Left lung (tissue), 4 donors: ENCODE measurements at regions not wholly inside any gene's neighbourhood (a gene's known extent, or its start where the extent isn't known, plus 50 kb on each side); places are given as distances from the start of the nearest gene placed in this dataset.

ENCODE experiments used
- ATAC-seq: fragments of 200-7000 bp; cut with Tn5 transposase; one replicate; pipeline ENCODE4 v1.9.1; 2020; ENCODE audit warnings: moderate library complexity
- DNase-seq, 4 donors: peaks; one replicate each; pipeline ENCODE4 v3.0.0-alpha.2; 2013 to 2020
- H3K27ac ChIP-seq, 2 donors: fragments of 200-600 bp; sonication (generic) in 1 of 2; one replicate each; pipeline versions ENCODE4 v1.5.0 to v1.8.0; 2020 to 2021
- H3K27me3 ChIP-seq, 2 donors: fragments of 200-600 bp; sonication (generic) in 1 of 2; one replicate each; pipeline versions ENCODE4 v1.5.0 to v1.8.0; 2020 to 2021
- H3K36me3 ChIP-seq, 2 donors: fragments of 200-600 bp; sonication (generic) in 1 of 2; one replicate each; pipeline versions ENCODE4 v1.5.0 to v1.8.0; 2020 to 2021
- H3K4me1 ChIP-seq, 2 donors: fragments of 200-600 bp; one replicate each; pipeline ENCODE4 v1.8.0; 2021
- H3K4me3 ChIP-seq, 2 donors: fragments of 200-600 bp; sonication (generic) in 1 of 2; one replicate each; pipeline versions ENCODE4 v1.5.0 to v1.8.0; 2020 to 2021; ENCODE audit warnings: mild to moderate bottlenecking in 1 of 2
- H3K9me3 ChIP-seq, 2 donors: fragments of 200-600 bp; sonication (generic) in 1 of 2; one replicate each; pipeline versions ENCODE4 v1.5.0 to v1.8.0; 2020 to 2021
- intact Hi-C, 2 donors: fragments of 100-400 bp; cut with DNase I; formaldehyde crosslinking; loops; one replicate each; pipeline versions ENCODE4 v1.11.2 to v1.14.2; 2022
- TF ChIP-seq, protein P1 (sequence below), 2 donors: fragments of 200-600 bp; sonication (generic) in 1 of 2; IDR thresholded peaks; one replicate each; pipeline versions ENCODE4 v1.5.0 to v1.8.0; 2021; ENCODE audit warnings: antibody characterized with exemption in 2 of 2
- donor health status: DM: no; HTN: yes; CAD: no.
- donor health status: DM: no; HTN: no; CAD: no.

DNA sequence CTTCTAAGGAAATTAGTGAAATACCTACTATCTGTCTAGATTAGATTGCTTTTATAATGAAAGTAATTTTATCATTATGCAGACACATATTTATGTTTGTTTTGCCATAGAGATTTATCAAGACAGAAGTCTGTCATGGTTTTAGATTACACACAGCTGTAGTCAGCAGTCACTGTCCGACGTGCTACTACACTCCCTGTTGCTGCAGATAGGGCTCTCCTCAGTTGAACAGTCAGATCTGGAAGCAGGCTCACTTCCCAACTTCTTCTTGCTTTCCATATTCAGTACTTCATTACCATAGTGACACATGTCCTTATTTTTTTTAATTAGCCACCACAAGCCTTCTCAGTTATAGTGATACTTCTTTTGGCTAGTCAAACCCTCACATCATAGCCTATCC lies 329.9 kb upstream of the ITGA1 start:
- ATAC-seq (no peak), DNase-seq (no peak)
- Histone ChIP-seq H3K27ac (no peak overlapping the region), H3K4me1 (no peaks in the 10 kb centered on the region), H3K9me3 (no peaks in the 10 kb centered on the region), H3K36me3 (no peaks in the 10 kb centered on the region), H3K27me3 (no peaks in the 10 kb centered on the region), H3K4me3 (no peak overlapping the region)
- intact Hi-C loops = no loop called here
- TF ChIP-seq, protein P1, sequence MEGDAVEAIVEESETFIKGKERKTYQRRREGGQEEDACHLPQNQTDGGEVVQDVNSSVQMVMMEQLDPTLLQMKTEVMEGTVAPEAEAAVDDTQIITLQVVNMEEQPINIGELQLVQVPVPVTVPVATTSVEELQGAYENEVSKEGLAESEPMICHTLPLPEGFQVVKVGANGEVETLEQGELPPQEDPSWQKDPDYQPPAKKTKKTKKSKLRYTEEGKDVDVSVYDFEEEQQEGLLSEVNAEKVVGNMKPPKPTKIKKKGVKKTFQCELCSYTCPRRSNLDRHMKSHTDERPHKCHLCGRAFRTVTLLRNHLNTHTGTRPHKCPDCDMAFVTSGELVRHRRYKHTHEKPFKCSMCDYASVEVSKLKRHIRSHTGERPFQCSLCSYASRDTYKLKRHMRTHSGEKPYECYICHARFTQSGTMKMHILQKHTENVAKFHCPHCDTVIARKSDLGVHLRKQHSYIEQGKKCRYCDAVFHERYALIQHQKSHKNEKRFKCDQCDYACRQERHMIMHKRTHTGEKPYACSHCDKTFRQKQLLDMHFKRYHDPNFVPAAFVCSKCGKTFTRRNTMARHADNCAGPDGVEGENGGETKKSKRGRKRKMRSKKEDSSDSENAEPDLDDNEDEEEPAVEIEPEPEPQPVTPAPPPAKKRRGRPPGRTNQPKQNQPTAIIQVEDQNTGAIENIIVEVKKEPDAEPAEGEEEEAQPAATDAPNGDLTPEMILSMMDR (IDR thresholded peaks at IDR 0.05) = no peak

DNA sequence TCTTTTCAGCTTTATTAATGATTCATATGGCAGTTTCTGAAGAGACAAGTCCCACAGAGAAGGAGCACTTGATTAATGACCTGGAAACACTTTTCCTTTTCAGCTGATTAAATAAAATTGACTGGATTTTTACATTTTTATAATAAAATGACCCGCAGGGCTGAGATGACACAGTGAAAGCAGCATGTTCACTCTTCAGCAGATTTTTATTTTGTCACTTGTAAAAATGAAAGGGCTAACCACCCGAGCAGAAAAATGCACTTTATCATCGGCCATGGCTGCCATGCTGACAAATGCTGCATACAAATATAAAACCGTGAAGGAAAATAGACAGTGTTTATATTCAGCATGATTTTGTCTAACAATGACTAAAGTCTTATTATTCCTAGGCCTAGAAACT lies 321.6 kb upstream of the ITGA1 start:
- Histone ChIP-seq H3K4me1 (no peaks in the 10 kb centered on the region), H3K4me3 (no peak overlapping the region), H3K27me3 (no peaks in the 10 kb centered on the region), H3K27ac (no peak overlapping the region), H3K9me3 (no peaks in the 10 kb centered on the region), H3K36me3 (no peaks in the 10 kb centered on the region)
- DNase-seq (no peak), ATAC-seq (no peak)
- intact Hi-C loops = no loop called here
- TF ChIP-seq, protein P1 (IDR thresholded peaks at IDR 0.05) = no peak

DNA sequence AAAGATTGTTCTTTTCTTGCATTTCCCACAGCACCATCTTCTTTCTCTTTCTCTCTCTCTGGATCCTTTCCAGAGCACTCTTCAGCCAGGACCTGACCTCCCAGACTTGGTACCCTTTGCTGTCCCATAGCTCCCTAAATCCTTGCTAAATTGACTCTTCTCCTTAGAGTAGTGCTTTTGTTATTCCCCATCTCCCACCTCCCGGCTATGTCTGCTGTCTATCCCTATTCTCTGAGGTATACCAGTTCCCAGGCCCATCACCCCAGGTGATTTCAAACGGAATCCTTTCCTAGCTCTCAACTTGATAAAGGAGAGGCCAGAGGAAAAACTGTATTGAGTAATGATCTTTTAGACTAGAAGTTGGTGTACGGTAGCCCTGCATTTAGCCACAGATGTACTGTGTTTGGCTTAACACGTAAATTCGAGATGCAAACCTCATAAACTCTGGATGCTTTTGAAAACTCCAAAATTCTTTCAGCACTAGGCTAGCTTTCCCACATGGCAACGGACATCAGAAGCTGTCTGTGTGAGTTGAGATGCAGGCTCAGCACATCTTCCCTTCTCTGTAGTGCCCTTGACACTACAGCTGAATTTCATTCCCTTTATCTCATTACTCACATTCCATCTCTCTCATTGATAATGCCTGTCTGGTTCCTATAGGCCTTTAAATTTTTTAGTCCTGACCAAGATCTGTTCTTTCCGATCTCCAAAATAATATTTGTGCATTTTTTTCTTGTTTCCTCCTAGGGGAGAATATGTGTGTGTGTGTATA lies 320.8 kb upstream of the ITGA1 start:
- Histone ChIP-seq H3K9me3 (no peaks in the 10 kb centered on the region), H3K4me3 (no peak overlapping the region), H3K4me1 (no peaks in the 10 kb centered on the region), H3K36me3 (no peaks in the 10 kb centered on the region), H3K27ac (no peak overlapping the region), H3K27me3 (no peaks in the 10 kb centered on the region)
- TF ChIP-seq, protein P1 (IDR thresholded peaks at IDR 0.05) = no peak
- no peak for ATAC-seq
- no peak for DNase-seq
- intact Hi-C loops = no loop called here

DNA sequence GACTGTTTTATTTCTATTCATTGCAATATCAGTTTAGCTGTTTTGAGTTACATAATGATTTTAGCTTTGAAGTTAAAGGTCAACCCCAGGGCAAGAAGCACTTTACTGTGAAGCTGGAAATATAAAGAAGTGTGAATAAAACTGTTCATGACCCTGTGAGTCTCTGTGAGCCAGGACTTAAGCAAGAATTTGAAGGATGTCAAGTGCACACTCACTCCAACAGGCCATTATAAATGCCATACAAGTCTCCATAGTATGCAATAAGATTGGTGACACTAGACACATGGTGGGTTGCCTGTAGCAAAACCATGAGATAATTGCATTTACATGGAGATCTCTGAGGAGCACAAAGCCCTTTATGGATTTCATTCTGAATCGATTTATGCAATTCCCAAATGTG lies 318.7 kb upstream of the ITGA1 start:
- intact Hi-C loops = no loop called here
- peak in 2 of 4 donors; percentile 73 to 82 for DNase-seq

DNA sequence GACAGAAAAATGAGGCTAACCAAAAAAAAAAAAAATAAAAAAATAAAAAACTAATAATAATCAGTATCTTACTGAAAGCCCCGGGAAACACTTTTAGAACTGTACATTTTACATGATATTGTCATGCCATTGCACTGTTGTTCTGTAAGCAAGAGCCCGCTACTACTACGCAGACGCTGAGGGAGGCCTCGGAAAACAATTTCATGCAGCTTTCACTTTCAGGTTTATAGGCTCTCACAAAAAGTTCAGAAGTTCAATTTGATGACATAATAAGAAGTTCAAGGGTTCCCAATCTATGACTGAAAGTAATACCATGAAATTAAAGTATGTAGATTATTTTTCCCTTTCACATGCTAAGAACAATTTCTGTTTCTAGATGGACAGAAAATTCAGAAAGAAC lies 318.3 kb upstream of the ITGA1 start:
- ATAC-seq = peak; percentile 69
- H3K27ac ChIP-seq = peak overlapping the region in 1 of 2 donors; percentile 30
- no peaks in the 10 kb centered on the region for H3K27me3 ChIP-seq
- intact Hi-C loops = no loop called here
- H3K9me3 ChIP-seq = no peaks in the 10 kb centered on the region
- no peaks in the 10 kb centered on the region for H3K36me3 ChIP-seq
- DNase-seq = peak in 2 of 4 donors; percentile 34 to 65
- H3K4me1 ChIP-seq = no peaks in the 10 kb centered on the region
- TF ChIP-seq, protein P1 (IDR thresholded peaks at IDR 0.05) = no peak
- H3K4me3 ChIP-seq = no peak overlapping the region

More for the DNA sequence above, 318.7 kb upstream of the ITGA1 start:
- H3K4me1 ChIP-seq = no peaks in the 10 kb centered on the region
- H3K36me3 ChIP-seq = no peaks in the 10 kb centered on the region
- H3K27ac ChIP-seq = no peak overlapping the region
- H3K27me3 ChIP-seq = no peaks in the 10 kb centered on the region
- H3K4me3 ChIP-seq = no peak overlapping the region
- H3K9me3 ChIP-seq = no peaks in the 10 kb centered on the region
- ATAC-seq = peak; percentile 92
- TF ChIP-seq, protein P1 (IDR thresholded peaks at IDR 0.05) = no peak
